ENCODE measurements at regions not wholly inside any gene's neighbourhood (a gene's known extent, or its start where the extent isn't known, plus 50 kb on each side); places are given as distances from the start of the nearest gene placed in this dataset.

GRCh38 chr4:11529625-11530201 lies 101.0 kb upstream of the HS3ST1 start:
- Histone ChIP-seq H4K5ac (ENCODE audit: insufficient read length, low read depth, low read length) (no peak overlapping the region), H3K23ac (ENCODE audit: insufficient read length) (no peak overlapping the region), H3K79me2 (ENCODE audit: control insufficient read depth in 1 of 2, insufficient read depth in 2 of 2, low read length in 2 of 2) (no peaks in the 10 kb centered on the region), H3K9me3 (ENCODE audit: insufficient read depth in 2 of 2, low read depth in 1 of 2, low read length in 1 of 2) (peaks cover 2 to 3% of the 10 kb centered on the region in 2 experiments; a peak in 2 of 4 replicates), H2BK15ac (ENCODE audit: low read length) (no peak overlapping the region), H3K9ac (replicated peaks in 1 of 4; ENCODE audit: extremely low read depth in 1 of 4, low read depth in 3 of 4, low read length in 3 of 4) (no peak overlapping the region), H4K20me1 (replicated peaks in 1 of 2; ENCODE audit: control insufficient read depth in 1 of 2, insufficient read depth in 2 of 2, low read length in 2 of 2) (no peaks in the 10 kb centered on the region), H3K4me3 (ENCODE audit: extremely low read depth in 1 of 4, insufficient read depth in 2 of 4, low read depth in 3 of 4, low read length in 4 of 4) (no peak overlapping the region), H3K14ac (ENCODE audit: insufficient read length) (no peak overlapping the region), H2AFZ (ENCODE audit: low read length) (no peak overlapping the region), H2BK12ac (ENCODE audit: low read depth, low read length) (no peak overlapping the region), H3K27ac (ENCODE audit: low read depth, low read length) (no peak overlapping the region), H2BK120ac (replicated peaks; ENCODE audit: low read depth, low read length) (no peak overlapping the region), H4K8ac (ENCODE audit: extremely low read depth, insufficient read depth, low read length) (no peak overlapping the region), H3K79me1 (ENCODE audit: low read depth, low read length) (no peaks in the 10 kb centered on the region), H3K4me1 (replicated peaks in 1 of 4; ENCODE audit: control insufficient read depth in 3 of 4, insufficient read depth in 4 of 4, low read length in 3 of 4) (no peaks in the 10 kb centered on the region), H3K27me3 (replicated peaks in 1 of 4; ENCODE audit: control insufficient read depth in 3 of 4, extremely low read depth in 1 of 4, insufficient read depth in 3 of 4, low read length in 3 of 4) (no peaks in the 10 kb centered on the region), H2BK20ac (ENCODE audit: low read length) (no peak overlapping the region), H3K4me2 (ENCODE audit: insufficient read depth in 1 of 2, low read depth in 2 of 2, low read length in 2 of 2) (no peak overlapping the region), H3K4ac (replicated peaks; ENCODE audit: insufficient read length, low read depth, low read length) (no peak overlapping the region), H2AK5ac (ENCODE audit: low read depth, low read length) (no peak overlapping the region), H2BK5ac (ENCODE audit: low read depth, low read length) (no peak overlapping the region), H4K91ac (replicated peaks; ENCODE audit: insufficient read length, low read length) (no peak overlapping the region), H3K18ac (ENCODE audit: extremely low read depth, low read length) (no peak overlapping the region), H3K23me2 (ENCODE audit: low read depth, low read length) (peaks cover 1% of the 10 kb centered on the region; the same call in 1 of the 2 replicates), H3K56ac (replicated peaks; ENCODE audit: insufficient read length, low read depth, low read length) (no peak overlapping the region), H3K36me3 (ENCODE audit: control insufficient read depth in 2 of 4, insufficient read depth in 4 of 4, low read length in 3 of 4) (no peaks in the 10 kb centered on the region; a peak in 1 of 8 replicates)
- no peak for FAIRE-seq
- POLR2A ChIA-PET (ENCODE audit: partially characterized antibody) = no interaction called here
- CTCF ChIA-PET (ENCODE audit: partially characterized antibody) = interaction anchor here (0.6 kb wide), 1 partner anchor 191 kb away, joined by 4 read pairs; no protein-coding TSS in a partner anchor
- WGBS, 2 experiments (ENCODE audit: extremely low coverage in 1 of 2, insufficient coverage in 1 of 2, insufficient read length in 1 of 2, insufficient replicate concordance in 2 of 2, low coverage in 1 of 2, low lambda C conversion rate in 2 of 2, missing lambda C conversion rate in 1 of 2) = 89% methylated on average over 9 of the region's 9 CpGs; no CpG with 5 or more reads in 1 of the 2 experiments
- DNase-seq (ENCODE audit: low read depth in 1 of 2, low spot score in 2 of 2) = no peak
- TF ChIP-seq NANOG (IDR thresholded peaks at IDR 0.05; ENCODE audit: insufficient read depth, low read depth, low read length, poor library complexity, severe bottlenecking) (no peak), SP2 (IDR thresholded peaks at IDR 0.05; ENCODE audit: low read length) (no peak), JUND (IDR thresholded peaks at IDR 0.05; ENCODE audit: low read length) (no peak), CHD1 (IDR thresholded peaks at IDR 0.05; ENCODE audit: low read depth, low read length) (no peak), ATF2 (IDR thresholded peaks at IDR 0.05; ENCODE audit: low read length) (no peak), MAX (IDR thresholded peaks at IDR 0.05) (no peak), TAF1 (IDR thresholded peaks at IDR 0.05; ENCODE audit: low read depth, low read length) (no peak), TEAD4 (IDR thresholded peaks at IDR 0.05; ENCODE audit: low read depth, low read length) (no peak), RBBP5 (IDR thresholded peaks at IDR 0.05; ENCODE audit: borderline replicate concordance, low read depth, low read length) (no peak), ASH2L (IDR thresholded peaks at IDR 0.05; ENCODE audit: low read length) (no peak)
